Ishikawa (cell line): ENCODE measurements at regions not wholly inside any gene's neighbourhood (a gene's known extent, or its start where the extent isn't known, plus 50 kb on each side); places are given as distances from the start of the nearest gene placed in this dataset.
A peak's percentile ranks its signal among the peaks of the same experiment; 100 is the strongest.

Experiments
- CEBPB ChIP-seq: IDR thresholded peaks from 2 replicates; pipeline ENCODE4 v1.6.1; 2012
- CREB1 ChIP-seq: IDR thresholded peaks from 2 replicates; pipeline ENCODE4 v1.6.1; 2012; ENCODE audit warnings: low read depth
- EGR1 ChIP-seq: IDR thresholded peaks from 2 replicates; pipeline ENCODE4 v1.6.1; 2012
- EP300 ChIP-seq: IDR thresholded peaks from 2 replicates; pipeline ENCODE4 v1.6.1; 2012; ENCODE audit warnings: borderline replicate concordance
- FOXM1 ChIP-seq: IDR thresholded peaks from 2 replicates; pipeline ENCODE4 v1.6.1; 2012; ENCODE audit warnings: low read depth, borderline replicate concordance
- NFIC ChIP-seq: IDR thresholded peaks from 2 replicates; pipeline ENCODE4 v1.6.1; 2012
- RAD21 ChIP-seq: IDR thresholded peaks from 2 replicates; pipeline ENCODE4 v1.6.1; 2012; ENCODE audit warnings: low read depth
- TAF1 ChIP-seq: IDR thresholded peaks from 2 replicates; pipeline ENCODE4 v1.6.1; 2012; ENCODE audit warnings: low read depth, mild to moderate bottlenecking
- TCF12 ChIP-seq: IDR thresholded peaks from 2 replicates; pipeline ENCODE4 v1.6.1; 2012; ENCODE audit warnings: low read depth
- TEAD4 ChIP-seq: IDR thresholded peaks from 2 replicates; pipeline ENCODE4 v1.6.1; 2012
- YY1 ChIP-seq: IDR thresholded peaks from 2 replicates; pipeline ENCODE4 v1.6.1; 2012; ENCODE audit warnings: low read depth
- ZBTB7A ChIP-seq: IDR thresholded peaks from 2 replicates; pipeline ENCODE4 v1.6.1; 2012; ENCODE audit warnings: low read depth
- TF ChIP-seq, protein P1 (sequence below): IDR thresholded peaks from 2 replicates; pipeline ENCODE4 v1.6.1; 2012
- TF ChIP-seq, protein P2 (sequence below): IDR thresholded peaks from 2 replicates; pipeline ENCODE4 v1.6.1; 2012; ENCODE audit warnings: low read depth, mild to moderate bottlenecking
- TF ChIP-seq, protein P3 (sequence below): IDR thresholded peaks from 2 replicates; pipeline ENCODE4 v1.6.1; 2012

DNA sequence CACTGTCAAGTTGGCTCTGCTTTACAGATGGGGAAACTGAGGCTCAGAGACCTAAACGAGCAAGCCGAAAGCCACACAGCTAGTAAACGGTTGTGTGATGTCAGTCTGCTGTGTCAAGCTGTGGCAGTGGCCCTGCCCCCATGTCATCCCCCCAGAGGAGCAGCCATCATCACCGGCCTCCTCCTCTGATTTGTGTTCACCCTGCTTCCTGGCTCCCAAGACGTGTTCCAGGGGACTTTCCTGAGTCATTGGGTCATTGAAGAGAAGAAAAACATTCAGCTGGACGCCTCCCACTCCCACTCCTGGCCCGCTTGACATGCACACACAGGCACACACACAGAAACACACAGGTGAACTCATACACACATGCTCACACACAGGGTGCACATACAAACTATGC, 54.0 kb upstream of the CIBAR2 start:
- no peak for TF ChIP-seq RAD21
- no peak for TF ChIP-seq CEBPB
- TF ChIP-seq NFIC, result no peak

DNA sequence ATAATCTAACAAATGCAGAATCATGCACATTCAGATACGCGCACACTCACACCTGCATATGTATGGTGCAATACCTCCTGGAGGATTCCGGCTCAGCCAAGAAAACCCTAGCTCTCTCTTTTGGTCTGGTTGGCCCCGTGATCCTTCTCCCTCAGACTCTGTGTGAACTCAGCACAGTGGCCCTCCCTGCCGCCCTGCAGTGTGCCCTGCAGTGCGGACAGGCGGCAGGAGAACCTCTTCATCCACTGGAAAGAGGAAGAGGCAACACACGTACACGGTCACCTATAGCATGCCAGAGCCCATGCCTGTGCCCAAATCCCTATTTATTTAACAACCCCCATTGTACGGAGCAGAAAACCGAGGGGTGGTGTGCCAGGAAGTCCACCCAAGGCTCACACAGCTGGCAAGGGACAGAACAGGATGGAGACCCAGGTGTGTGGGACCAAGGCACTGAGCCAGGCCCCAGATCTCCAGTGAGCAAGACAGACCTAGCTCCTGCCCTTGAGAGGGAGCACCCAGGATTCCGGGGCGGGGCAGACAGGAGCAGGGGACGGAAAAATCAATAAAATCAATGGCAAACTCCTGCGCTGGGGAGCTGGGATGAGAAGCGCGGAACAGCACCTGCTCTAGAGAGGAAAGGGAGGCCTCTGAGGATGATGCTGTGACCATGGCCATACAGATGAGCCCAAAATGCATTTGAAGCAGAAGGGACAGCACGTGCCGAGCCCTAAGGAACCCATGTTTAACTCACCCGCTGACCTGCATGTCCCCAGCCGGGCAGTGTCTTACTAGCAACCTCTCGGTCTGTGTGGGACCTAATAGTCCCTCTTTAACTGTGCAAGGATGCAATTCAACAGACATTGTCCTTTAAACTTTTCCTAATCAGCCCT, 54.7 kb upstream of the CIBAR2 start:
- no peak for TF ChIP-seq YY1
- TF ChIP-seq EGR1, result no peak
- TF ChIP-seq, protein P1, sequence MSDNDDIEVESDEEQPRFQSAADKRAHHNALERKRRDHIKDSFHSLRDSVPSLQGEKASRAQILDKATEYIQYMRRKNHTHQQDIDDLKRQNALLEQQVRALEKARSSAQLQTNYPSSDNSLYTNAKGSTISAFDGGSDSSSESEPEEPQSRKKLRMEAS, result no peak
- TF ChIP-seq RAD21, result no peak
- TF ChIP-seq NFIC, result no peak
- TF ChIP-seq CREB1, result no peak
- TF ChIP-seq, protein P2, sequence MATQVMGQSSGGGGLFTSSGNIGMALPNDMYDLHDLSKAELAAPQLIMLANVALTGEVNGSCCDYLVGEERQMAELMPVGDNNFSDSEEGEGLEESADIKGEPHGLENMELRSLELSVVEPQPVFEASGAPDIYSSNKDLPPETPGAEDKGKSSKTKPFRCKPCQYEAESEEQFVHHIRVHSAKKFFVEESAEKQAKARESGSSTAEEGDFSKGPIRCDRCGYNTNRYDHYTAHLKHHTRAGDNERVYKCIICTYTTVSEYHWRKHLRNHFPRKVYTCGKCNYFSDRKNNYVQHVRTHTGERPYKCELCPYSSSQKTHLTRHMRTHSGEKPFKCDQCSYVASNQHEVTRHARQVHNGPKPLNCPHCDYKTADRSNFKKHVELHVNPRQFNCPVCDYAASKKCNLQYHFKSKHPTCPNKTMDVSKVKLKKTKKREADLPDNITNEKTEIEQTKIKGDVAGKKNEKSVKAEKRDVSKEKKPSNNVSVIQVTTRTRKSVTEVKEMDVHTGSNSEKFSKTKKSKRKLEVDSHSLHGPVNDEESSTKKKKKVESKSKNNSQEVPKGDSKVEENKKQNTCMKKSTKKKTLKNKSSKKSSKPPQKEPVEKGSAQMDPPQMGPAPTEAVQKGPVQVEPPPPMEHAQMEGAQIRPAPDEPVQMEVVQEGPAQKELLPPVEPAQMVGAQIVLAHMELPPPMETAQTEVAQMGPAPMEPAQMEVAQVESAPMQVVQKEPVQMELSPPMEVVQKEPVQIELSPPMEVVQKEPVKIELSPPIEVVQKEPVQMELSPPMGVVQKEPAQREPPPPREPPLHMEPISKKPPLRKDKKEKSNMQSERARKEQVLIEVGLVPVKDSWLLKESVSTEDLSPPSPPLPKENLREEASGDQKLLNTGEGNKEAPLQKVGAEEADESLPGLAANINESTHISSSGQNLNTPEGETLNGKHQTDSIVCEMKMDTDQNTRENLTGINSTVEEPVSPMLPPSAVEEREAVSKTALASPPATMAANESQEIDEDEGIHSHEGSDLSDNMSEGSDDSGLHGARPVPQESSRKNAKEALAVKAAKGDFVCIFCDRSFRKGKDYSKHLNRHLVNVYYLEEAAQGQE, result no peak
- no peak for TF ChIP-seq CEBPB
- no peak for TF ChIP-seq EP300
- no peak for TF ChIP-seq FOXM1

DNA sequence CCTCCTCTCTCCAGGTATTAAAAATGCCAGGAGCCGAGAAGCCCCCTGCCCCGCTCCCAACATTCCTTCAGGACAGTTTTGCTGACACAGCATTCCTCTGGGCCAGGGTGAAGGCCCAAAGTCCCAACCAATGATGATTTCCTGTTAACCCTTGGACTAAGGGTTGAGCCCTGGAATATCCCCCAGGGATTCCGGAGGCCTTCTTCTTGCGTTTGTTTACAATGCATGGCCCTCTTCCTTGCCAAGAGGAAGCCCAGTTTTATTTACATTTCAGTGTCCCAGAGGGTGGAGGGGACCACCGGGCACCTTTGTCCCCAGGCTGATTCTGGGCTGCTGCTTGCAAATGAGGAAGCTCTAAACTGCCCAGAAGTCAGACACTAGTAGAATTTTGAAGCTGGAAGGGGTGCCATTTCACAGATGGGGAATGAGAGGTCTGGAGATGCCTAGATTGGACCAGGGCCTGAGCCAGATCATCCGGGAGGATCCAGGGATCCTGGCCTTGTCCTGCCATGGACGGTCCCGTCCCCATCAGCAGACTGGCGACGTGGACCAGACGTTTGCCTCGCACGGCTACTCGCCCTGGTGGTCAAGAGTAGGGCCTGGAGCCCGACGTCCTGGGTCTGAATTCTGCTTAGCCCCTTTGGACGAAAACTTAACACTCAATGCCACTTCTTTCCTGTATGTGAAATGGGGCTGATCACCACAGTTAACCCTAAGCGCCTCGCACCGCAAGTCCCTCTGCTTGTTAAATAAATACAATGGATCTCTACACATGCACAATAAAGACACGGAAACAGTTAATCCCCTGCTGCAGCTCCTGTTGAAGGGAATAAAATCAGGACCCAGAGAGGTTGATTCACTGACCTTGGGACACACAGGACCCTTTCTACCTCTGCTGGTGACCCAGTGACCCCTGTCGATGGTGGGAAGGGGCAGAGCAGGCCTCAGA, 55.6 kb upstream of the CIBAR2 start:
- TF ChIP-seq FOXM1 (no peak), YY1 (no peak), EGR1 (no peak), RAD21 (no peak), NFIC (no peak), TAF1 (no peak)
- TF ChIP-seq, protein P2, result no peak

DNA sequence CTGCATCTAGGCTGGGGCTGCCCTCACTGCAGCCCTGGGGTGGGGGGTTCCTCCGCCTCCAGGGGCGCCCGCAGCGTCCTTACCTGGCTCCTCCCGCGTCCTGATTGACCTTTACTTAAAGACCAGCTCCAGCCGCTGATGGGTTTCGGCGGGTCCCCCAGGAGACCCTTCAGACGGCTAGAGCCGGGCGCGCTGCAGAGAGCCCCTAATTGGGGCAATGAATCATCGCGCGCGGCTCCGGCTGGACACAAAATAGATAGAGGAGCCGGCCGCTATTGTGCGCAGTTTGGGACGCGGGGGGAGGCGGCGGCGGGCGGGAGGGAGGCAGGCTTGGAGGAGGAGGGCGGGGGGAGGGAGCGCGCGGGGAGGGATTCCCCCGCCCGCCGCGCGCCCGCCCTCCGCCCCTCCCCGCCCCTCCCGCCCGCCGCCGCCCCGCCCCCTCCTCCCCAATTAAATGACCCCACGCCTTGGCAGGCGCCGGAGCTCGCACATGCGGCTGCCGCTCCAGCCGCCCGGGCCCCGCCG, 56.5 kb upstream of the CIBAR2 start:
- no peak for TF ChIP-seq FOXM1
- no peak for TF ChIP-seq CEBPB
- TF ChIP-seq, protein P3, sequence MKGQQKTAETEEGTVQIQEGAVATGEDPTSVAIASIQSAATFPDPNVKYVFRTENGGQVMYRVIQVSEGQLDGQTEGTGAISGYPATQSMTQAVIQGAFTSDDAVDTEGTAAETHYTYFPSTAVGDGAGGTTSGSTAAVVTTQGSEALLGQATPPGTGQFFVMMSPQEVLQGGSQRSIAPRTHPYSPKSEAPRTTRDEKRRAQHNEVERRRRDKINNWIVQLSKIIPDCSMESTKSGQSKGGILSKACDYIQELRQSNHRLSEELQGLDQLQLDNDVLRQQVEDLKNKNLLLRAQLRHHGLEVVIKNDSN, result no peak
- 0 out of 2 replicates have a peak, but pooled peaks have one; percentile 50 for TF ChIP-seq ZBTB7A
- no peak for TF ChIP-seq TAF1
- TF ChIP-seq EGR1, result no peak

DNA sequence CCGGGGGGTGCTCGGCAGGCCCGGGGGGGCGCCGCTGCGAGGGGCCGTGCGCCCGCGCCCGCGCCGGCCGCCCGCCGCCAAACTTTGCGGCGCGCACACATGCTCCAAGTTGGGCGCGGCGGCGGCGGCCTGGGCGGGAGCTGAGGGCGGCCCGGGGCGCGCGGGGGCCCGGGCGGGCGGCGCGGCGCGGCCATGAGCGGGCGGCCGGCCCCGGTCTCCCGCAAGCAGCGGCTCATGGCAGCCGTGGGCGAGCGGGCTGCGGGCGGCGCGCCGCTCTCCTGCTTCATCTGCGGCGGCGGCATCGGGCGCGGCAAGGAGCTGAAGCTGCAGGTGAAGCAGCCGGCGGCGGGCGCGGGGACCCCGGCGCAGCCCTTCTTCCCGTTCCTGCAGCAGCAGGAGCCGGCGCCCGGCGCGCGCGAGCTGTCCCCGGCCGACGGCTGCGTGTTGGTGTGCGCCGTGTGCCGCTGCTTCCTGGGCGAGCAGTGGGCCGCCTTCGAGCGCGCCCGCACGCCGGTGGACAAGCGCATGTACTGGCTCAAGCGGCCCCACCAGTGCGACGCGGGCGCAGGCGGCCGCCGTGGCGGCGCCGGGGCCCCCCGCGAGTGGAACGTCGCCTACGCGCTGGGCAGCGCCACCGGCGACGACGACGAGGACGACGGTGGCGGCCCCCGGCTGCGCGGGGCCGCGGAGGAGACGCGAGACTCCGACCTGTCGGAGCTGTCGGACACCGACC, 57.2 kb upstream of the CIBAR2 start:
- TF ChIP-seq TAF1 (0 out of 2 replicates have a peak, but pooled peaks have one; percentile 27), EP300 (no peak), FOXM1 (no peak), EGR1 (no peak), CREB1 (no peak), TCF12 (no peak), RAD21 (no peak), TEAD4 (no peak), ZBTB7A (no peak), NFIC (no peak)
- TF ChIP-seq, protein P3, result no peak
- TF ChIP-seq, protein P1, result peak; percentile 24; the same call in 1 of the 2 replicates
- TF ChIP-seq, protein P2, result no peak
